HG03460 (cell line): ENCODE measurements at regions not wholly inside any gene's neighbourhood (a gene's known extent, or its start where the extent isn't known, plus 50 kb on each side); places are given as distances from the start of the nearest gene placed in this dataset.
"Not testable (repeated sequence)": the region's sequence is repeated elsewhere in the genome, so short reads cannot be mapped to it uniquely, and the experiment has no call there.

Experiments
- ATAC-seq: cut with Tn5 transposase; IDR thresholded peaks from one replicate; pipeline ENCODE4 v1.9.1; 2021; ENCODE audit not compliant: unreplicated experiment

DNA sequence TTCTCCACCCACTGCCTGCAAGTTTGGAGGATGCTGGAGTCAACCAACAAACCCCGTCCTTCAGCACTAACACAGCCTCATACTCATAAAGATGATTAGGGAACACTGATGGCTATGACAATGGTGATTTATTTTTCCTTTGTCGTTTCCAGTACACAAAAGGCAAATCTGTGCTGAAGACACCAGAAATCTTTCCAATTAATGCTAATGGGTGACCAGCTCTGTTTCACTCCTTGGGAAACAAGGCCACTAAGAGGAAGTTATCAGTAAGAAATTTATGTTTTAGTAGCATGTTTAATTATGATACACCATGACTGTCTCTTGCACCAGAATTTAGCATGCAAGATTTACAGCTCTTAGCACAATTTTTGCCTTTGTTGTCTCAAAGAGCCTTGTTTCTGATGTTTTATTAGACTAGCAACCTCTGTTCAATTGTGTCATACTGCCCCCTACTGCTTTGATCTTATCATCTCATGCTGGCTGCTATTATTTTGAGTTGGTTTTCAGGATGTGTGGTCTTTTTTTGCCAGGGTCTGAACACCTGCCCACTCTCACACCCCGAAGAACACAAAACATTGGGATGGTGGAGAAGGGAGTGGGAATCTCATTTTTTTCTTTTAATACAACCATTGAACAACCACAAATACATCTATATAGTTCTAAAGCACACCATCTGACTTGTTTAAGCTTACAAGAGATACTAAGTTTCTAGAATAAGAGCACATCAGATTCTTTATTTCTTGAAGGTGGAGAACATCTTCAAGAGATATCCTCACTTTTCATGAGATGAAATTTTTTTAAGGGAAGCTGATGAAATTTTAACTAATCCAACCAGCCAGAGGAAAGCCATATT lies 160.9 kb downstream of the SPTSSA start:
- no peak for ATAC-seq

- ATAC-seq, result no peak
Measured at GRCh38 chr14:34300330-34300729, 161.7 kb downstream of the SPTSSA start.

- ATAC-seq, result no peak
Measured at GRCh38 chr14:34299360-34299759, 162.7 kb downstream of the SPTSSA start.

DNA sequence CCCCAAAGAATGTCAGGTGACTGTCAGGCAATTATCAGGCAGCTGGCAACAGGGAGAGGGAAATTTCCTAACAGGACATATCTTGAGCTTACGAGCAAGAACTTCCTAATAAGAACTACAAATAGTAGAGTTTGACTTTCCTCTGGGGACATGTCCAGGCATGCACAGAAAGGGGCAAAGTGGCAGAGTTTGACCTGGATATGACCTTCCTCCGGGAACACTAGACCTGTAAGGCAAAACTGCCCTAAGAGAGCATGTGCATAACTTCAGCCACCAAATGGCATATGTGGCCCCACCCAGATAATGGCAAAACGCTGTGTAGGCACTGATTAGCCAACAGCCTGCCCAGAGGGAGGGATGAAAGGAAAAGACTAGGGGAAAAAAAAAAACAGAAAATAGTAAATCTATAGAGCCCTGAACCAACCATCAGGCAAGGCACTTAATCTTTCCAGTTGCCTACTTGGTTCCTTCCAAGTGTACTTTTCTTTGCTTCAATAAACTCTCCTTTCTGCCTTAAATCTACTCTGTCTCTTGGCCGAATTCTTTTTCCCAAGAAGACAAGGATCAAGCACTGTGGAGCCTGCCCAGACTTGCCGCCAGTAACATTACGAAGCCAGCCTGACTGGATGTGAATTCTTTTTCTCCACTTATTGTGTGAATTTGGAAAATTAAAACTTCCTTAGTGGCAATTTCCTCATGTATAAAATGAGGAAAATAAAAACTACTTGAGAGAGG lies 164.1 kb downstream of the SPTSSA start:
- ATAC-seq, result no peak

- no peak for ATAC-seq
Measured at GRCh38 chr14:34283590-34283989, 178.4 kb downstream of the SPTSSA start.

DNA sequence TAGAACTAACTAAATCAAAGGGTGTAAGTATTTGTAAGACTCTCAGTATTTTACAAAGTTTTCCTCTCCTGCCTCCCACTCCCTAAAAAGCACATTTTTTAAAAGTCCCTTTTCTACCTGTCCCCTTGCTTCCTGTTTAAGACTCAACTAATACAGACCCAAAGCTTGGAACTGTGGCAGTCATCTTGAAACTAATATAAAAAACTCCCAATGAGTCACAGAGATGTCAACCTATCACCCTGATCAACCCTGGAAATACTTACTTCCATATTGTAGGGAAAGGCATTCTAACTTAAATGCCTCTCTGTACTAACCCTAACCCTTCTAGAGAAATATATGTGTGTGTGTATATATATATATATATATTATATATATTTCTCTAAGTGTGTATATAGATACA lies 184.8 kb downstream of the SPTSSA start:
- ATAC-seq, result no peak

DNA sequence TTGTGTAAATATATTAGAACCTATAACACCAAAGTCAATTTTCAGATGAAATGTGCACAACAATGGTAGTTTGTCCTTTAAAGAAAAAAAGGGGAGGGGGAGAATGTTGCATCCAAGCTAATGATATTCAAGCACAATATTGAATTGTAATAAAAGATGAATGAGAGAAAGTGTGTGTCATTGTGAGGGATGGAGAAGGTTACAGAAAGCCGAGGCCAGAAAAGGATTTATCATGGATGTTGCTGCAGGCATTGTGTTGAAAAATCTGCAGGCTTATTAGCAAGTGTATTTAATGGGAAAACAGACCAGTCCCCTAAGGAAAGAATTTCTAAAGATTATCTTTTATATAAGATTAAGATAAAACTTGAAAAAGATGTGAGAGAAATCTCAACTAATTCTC lies 186.5 kb downstream of the SPTSSA start:
- ATAC-seq, result no peak

DNA sequence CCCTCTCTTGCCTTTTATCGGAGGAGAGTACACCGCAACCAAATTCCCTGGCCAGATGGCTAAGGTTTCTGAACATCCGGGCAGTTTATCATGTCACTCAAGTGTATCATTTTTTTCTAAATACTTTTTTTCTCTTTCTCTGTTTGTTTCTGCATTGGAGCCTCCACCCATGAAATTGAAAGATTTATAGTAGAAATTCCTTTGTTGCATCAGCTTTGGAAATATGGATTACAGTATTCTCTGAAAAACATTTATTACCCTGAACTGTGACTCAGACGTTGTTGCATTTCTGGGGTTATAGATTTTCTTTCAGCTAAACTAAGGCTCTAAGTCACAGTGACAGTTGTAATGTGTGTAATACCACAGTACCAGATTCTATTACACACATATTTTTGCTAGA lies 187.0 kb downstream of the SPTSSA start:
- no peak for ATAC-seq

GRCh38 chr14:34273716-34274115 lies 188.3 kb downstream of the SPTSSA start:
- not testable (repeated sequence) for ATAC-seq

DNA sequence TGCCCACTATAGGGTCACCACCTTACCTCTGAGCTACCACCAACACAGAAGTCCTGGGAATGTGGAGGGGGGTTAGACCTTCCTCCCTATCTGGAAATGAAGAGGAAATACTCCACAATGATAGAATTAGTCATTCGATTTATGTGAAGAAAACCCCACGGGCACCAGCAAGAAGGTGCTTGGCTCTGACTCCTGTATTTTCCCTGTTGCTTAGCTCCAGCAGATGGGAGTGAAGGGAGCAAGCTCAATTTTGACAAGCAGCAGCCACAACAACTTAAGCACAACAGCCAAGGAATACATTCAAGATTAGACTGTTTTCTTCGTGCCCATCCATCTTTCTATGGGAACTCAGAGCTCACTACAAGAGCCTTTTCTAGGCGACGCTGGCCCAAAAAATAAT lies 191.7 kb downstream of the SPTSSA start:
- no peak for ATAC-seq

- no peak for ATAC-seq
Measured at GRCh38 chr14:34266344-34266743, 195.7 kb downstream of the SPTSSA start.

DNA sequence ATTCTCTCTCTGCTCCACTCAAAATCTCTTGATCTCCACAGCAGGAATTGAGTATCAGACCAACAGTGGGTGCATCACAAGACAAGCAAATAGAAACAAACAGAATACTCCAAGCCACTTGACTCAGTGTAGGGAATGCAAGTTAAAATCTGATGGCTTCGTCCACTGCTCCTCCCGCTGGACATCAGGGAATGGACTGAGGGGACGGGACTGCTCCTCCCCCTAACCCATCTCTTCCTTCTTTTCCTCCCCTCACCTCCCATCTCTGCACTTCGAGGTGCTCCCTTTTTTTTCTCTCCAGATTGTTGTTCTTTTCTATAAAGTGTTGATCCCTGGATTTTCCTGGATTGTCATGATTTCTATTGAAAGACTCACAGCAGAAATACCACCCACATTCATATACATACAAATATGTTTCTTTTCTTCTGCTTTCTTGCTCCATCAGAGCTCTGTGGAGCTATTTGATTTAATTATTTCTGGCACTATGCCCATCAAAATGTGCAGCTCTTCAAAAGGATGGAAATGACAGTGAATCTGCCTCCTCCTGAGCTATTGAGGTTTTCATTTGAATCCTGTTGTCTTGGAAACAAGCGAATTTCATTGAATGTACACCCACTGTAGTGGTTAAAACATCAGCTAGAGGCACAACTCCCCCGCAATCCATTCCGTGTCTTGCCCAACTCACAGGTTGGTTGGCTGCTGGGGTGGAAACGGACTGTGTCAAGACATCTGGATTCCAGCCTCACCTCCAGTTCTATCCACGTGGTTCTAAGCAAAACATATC lies 199.7 kb downstream of the SPTSSA start:
- no peak for ATAC-seq

DNA sequence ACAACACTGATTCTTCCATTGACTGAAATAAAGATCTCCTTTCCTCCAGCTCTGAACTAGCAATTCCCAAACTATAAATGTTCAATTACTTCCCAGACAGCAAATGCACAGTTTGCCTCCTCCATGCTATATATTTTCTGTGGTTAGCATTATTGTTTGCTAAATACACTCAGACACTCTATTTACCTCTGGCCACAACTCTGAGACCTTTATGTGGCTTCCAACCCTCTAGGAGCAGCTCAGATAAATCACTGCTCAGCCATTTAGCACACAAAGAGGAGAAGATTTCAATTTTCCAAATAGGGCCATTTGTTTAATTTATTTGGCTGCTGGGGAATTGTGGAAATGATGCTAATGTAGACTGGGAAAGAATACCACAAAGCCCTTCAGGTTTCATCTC lies 202.0 kb downstream of the SPTSSA start:
- no peak for ATAC-seq

DNA sequence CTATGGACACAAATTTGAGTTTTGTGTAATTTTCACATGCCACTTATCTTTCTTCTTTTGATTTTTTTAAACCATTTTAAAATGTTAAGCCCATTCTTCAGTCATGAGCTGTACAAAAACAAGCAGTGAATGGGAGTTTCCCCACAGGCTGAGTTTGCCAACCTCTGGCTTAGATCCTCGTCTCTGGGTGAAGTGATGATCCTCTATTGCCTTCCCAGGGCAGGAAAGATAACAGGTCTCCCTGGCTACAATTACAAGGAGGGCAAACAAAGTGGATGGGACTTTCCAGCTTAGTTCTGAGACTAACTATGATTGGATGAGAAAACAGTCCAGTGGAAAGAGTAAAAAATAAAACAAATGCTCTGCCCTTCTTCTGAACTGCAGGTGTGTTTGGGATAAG lies 203.7 kb downstream of the SPTSSA start:
- no peak for ATAC-seq

DNA sequence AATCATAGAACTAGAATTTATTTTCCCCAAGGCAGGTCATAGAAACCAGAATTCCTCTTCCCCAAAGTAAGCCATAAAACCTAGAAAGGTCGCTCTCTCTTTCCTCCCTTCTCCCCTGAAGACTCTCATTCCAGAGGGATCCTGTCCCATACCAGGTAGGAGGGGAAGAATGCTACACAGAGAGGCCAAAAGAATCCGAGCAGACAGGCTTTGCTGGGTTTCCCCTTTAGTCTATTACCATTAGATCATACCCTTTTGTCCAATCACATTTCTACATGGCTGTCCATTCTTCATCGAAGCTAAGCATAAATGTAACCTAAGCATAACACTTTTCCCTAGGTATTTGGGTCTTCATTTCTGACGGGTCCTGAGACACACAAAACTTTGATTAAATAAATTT lies 204.5 kb downstream of the SPTSSA start:
- ATAC-seq, result no peak

DNA sequence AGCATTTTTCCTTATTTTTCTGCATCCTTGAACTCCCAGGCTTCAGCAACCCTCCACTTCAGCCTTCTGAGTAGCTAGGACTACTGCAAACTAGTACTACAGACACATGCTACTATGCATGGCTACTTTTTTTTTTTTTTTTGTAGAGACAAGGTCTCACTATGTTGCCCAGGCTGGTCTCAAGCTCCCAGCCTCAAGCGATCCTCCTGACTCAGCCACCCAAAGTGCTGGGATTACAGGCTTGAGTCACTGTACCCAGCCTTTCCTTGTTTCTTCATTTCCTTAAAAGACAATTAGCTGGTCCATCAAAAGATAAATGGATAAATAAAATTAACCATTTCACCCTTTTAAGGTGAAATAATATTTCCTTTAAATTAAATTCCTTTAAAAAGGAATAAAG lies 205.8 kb downstream of the SPTSSA start:
- no peak for ATAC-seq

GRCh38 chr14:34254571-34254970 lies 207.5 kb downstream of the SPTSSA start:
- ATAC-seq, result no peak

GRCh38 chr14:34254031-34254430 lies 208.0 kb downstream of the SPTSSA start:
- ATAC-seq, result no peak

GRCh38 chr14:34252227-34252626 lies 209.8 kb downstream of the SPTSSA start:
- ATAC-seq, result no peak

- no peak for ATAC-seq
Measured at GRCh38 chr14:34251662-34252061, 210.4 kb downstream of the SPTSSA start.

- no peak for ATAC-seq
Measured at GRCh38 chr14:34250959-34251358, 211.1 kb downstream of the SPTSSA start.

DNA sequence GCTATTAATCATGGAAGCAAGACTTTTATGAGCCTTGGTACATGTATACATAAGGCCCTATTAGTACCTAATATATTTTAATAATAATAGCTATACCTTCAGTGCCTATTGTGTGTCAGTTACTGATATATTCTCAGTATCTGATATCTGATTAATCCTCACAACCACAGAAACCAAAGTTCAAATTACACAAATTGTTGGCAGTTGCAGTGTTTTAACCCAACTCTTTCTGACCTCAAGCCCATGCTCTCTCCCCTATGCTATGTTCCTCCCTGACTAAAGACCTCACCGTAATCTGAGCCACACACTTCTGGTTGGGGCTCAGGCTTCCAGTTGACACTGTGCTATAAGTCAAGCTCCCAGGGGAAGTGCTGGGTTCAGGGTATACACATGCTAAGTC lies 214.4 kb downstream of the SPTSSA start:
- ATAC-seq, result no peak
